IMR-90 (cell line): ENCODE measurements at regions not wholly inside any gene's neighbourhood (a gene's known extent, or its start where the extent isn't known, plus 50 kb on each side); places are given as distances from the start of the nearest gene placed in this dataset.

ENCODE experiments used
- ATAC-seq: fragments of 200-7000 bp; cut with Tn5 transposase; 2 replicates; pipeline ENCODE4 v1.9.1; 2020; ENCODE audit warnings: low read depth, mild to moderate bottlenecking, moderate library complexity
- BruUV-seq: library from RNA; stranded (reverse); fragments of 400-500 nt; replicated peaks from 2 replicates; lab custom pipeline; 2021; lab: Mats Ljungman, UMichigan
- CTCF ChIA-PET: fragments of 300-600 bp; formaldehyde crosslinking; extraction: SDS; loops from one replicate; lab custom pipeline; 2021; ENCODE audit warnings: antibody characterized with exemption; lab: Yijun Ruan, JAX
- POLR2A ChIA-PET: fragments of 300-600 bp; sonication (Branson Sonifier 250); formaldehyde crosslinking; loops from one replicate; lab custom pipeline; 2022; ENCODE audit warnings: antibody characterized with exemption; ENCODE audit not compliant: unreplicated experiment; lab: Charles Lee
- DNase-seq: peaks from one replicate; pipeline ENCODE4 v3.0.0; 2013
- H2AFZ ChIP-seq: replicated peaks from 2 replicates; pipeline ENCODE3; 2013; ENCODE audit warnings: low read length, mild to moderate bottlenecking; ENCODE audit not compliant: poor library complexity
- H2AK5ac ChIP-seq: 2 replicates; pipeline ENCODE4 v1.6.1; 2013; ENCODE audit warnings: low read depth, low read length, inconsistent platforms
- H2AK9ac ChIP-seq: replicated peaks from 2 replicates; pipeline ENCODE3; 2013; ENCODE audit warnings: mild to moderate bottlenecking, low read depth, low read length, moderate library complexity; ENCODE audit not compliant: poor library complexity
- H2BK120ac ChIP-seq: 2 replicates; pipeline ENCODE4 v1.6.1; 2013; ENCODE audit warnings: low read depth, low read length, inconsistent platforms
- H2BK15ac ChIP-seq: 3 replicates; pipeline ENCODE4 v1.6.1; 2013; ENCODE audit warnings: low read depth, low read length, inconsistent platforms
- H2BK20ac ChIP-seq: 2 replicates; pipeline ENCODE4 v1.6.1; 2013; ENCODE audit warnings: low read depth, mild to moderate bottlenecking, inconsistent platforms, low read length, moderate library complexity
- H2BK5ac ChIP-seq: 2 replicates; pipeline ENCODE4 v1.6.1; 2013; ENCODE audit warnings: mild to moderate bottlenecking, low read depth, low read length, inconsistent platforms; ENCODE audit not compliant: poor library complexity, severe bottlenecking
- H3K14ac ChIP-seq: replicated peaks from 2 replicates; pipeline ENCODE4 v1.6.1; 2013; ENCODE audit warnings: low read depth, low read length, inconsistent platforms
- H3K18ac ChIP-seq: 2 replicates; pipeline ENCODE4 v1.6.1; 2013; ENCODE audit warnings: low read depth, low read length, control low read depth
- H3K23ac ChIP-seq: 2 replicates; pipeline ENCODE4 v1.6.1; 2013; ENCODE audit warnings: low read depth, low read length, inconsistent platforms
- H3K27ac ChIP-seq: 2 replicates; pipeline ENCODE4 v1.5.1; 2013; ENCODE audit warnings: mild to moderate bottlenecking, control low read depth, low read length; ENCODE audit not compliant: insufficient read depth
- H3K27me3 ChIP-seq: 2 replicates; pipeline ENCODE4 v1.6.1; 2013; ENCODE audit warnings: low read length; ENCODE audit not compliant: control insufficient read depth, insufficient read depth
- H3K36me3 ChIP-seq: 2 replicates; pipeline ENCODE4 v1.6.1; 2013; ENCODE audit warnings: low read length, mixed read lengths; ENCODE audit not compliant: control insufficient read depth, insufficient read depth
- H3K4ac ChIP-seq: 2 replicates; pipeline ENCODE4 v1.6.1; 2013; ENCODE audit warnings: low read depth, low read length, inconsistent platforms
- H3K4me1 ChIP-seq: 2 replicates; pipeline ENCODE4 v1.6.1; 2013; ENCODE audit warnings: low read length, mixed read lengths; ENCODE audit not compliant: control insufficient read depth, insufficient read depth
- H3K4me2 ChIP-seq: 2 replicates; pipeline ENCODE4 v1.6.1; 2013; ENCODE audit warnings: low read depth, mild to moderate bottlenecking, control low read depth, low read length, moderate library complexity
- H3K4me3 ChIP-seq: 2 replicates; pipeline ENCODE4 v1.5.1; 2013; ENCODE audit warnings: low read depth, mild to moderate bottlenecking, control low read depth, low read length, moderate library complexity; ENCODE audit not compliant: insufficient read depth
- H3K56ac ChIP-seq: 2 replicates; pipeline ENCODE4 v1.6.1; 2013; ENCODE audit warnings: low read length, inconsistent platforms; ENCODE audit not compliant: insufficient read depth; ENCODE audit errors: extremely low read depth
- H3K79me1 ChIP-seq, 2 experiments: 2 replicates each; pipeline ENCODE4 v1.6.1; 2013; ENCODE audit warnings: low read length in 2 of 2, inconsistent platforms in 1 of 2, low read depth in 1 of 2
- H3K9ac ChIP-seq: 2 replicates; pipeline ENCODE4 v1.6.1; 2013; ENCODE audit warnings: low read depth, low read length, control low read depth
- H3K9me1 ChIP-seq: 2 replicates; pipeline ENCODE4 v1.6.1; 2013; ENCODE audit warnings: low read length, inconsistent platforms; ENCODE audit not compliant: insufficient read depth
- H3K9me3 ChIP-seq: 2 replicates; pipeline ENCODE4 v1.6.1; 2013; ENCODE audit warnings: low read length; ENCODE audit not compliant: control insufficient read depth, insufficient read depth
- H4K20me1 ChIP-seq: 2 replicates; pipeline ENCODE4 v1.6.1; 2013; ENCODE audit warnings: low read length, inconsistent platforms; ENCODE audit not compliant: insufficient read depth
- H4K5ac ChIP-seq: 2 replicates; pipeline ENCODE4 v1.6.1; 2013; ENCODE audit warnings: mild to moderate bottlenecking, low read depth, low read length, control low read depth
- H4K8ac ChIP-seq, 2 experiments: 2 replicates each; pipeline ENCODE4 v1.6.1; 2013; ENCODE audit warnings: low read depth in 2 of 2, low read length in 2 of 2, control low read depth in 1 of 2, inconsistent platforms in 1 of 2
- H4K91ac ChIP-seq: 2 replicates; pipeline ENCODE4 v1.6.1; 2013; ENCODE audit warnings: low read depth, low read length, inconsistent platforms; ENCODE audit not compliant: insufficient read depth
- BHLHE40 ChIP-seq: fragments of 150-350 bp; IDR thresholded peaks from 2 replicates; pipeline ENCODE4 v1.6.1; 2016; ENCODE audit warnings: mild to moderate bottlenecking, low read depth, low read length
- CHD1 ChIP-seq: IDR thresholded peaks from 2 replicates; pipeline ENCODE4 v1.6.1; 2012; ENCODE audit warnings: low read depth, low read length, improper control_type of control experiment
- CTCF ChIP-seq: conservative IDR thresholded peaks from 2 replicates; pipeline ENCODE4 v1.5.1; 2012; ENCODE audit warnings: mild to moderate bottlenecking, low read depth, low read length, improper control_type of control experiment
- ELK1 ChIP-seq: fragments of 150-350 bp; IDR thresholded peaks from 2 replicates; pipeline ENCODE4 v1.6.1; 2016; ENCODE audit warnings: low read depth, mild to moderate bottlenecking, low read length, moderate library complexity, borderline replicate concordance
- FOS ChIP-seq: fragments of 150-350 bp; IDR thresholded peaks from 2 replicates; pipeline ENCODE4 v1.6.1; 2016; ENCODE audit warnings: low read depth, low read length
- MXI1 ChIP-seq: IDR thresholded peaks from 2 replicates; pipeline ENCODE4 v1.6.1; 2012; ENCODE audit warnings: low read depth, mild to moderate bottlenecking, low read length, moderate library complexity, borderline replicate concordance
- POLR2A ChIP-seq: IDR thresholded peaks from 2 replicates; pipeline ENCODE4 v1.6.1; 2012; ENCODE audit warnings: mild to moderate bottlenecking, low read depth, low read length
- RAD21 ChIP-seq: IDR thresholded peaks from 2 replicates; pipeline ENCODE4 v1.6.1; 2012; ENCODE audit warnings: low read length, improper control_type of control experiment
- RCOR1 ChIP-seq: IDR thresholded peaks from 2 replicates; pipeline ENCODE4 v1.6.1; 2012; ENCODE audit warnings: mild to moderate bottlenecking, low read length, improper control_type of control experiment; ENCODE audit not compliant: insufficient replicate concordance
- RFX5 ChIP-seq: IDR thresholded peaks from 2 replicates; pipeline ENCODE4 v1.8.0; 2012; ENCODE audit warnings: low read depth, mild to moderate bottlenecking, low read length, moderate library complexity
- SMC3 ChIP-seq: fragments of 150-350 bp; IDR thresholded peaks from 2 replicates; pipeline ENCODE4 v1.6.1; 2016; ENCODE audit warnings: low read depth, mild to moderate bottlenecking, antibody characterized with exemption, low read length, moderate library complexity
- USF2 ChIP-seq: fragments of 150-350 bp; IDR thresholded peaks from 2 replicates; pipeline ENCODE4 v1.6.1; 2017; ENCODE audit warnings: mild to moderate bottlenecking, antibody characterized with exemption, low read length, low read depth
- WGBS, 2 experiments: methylation state at CpG; one replicate each; pipeline versions ENCODE4 v1.1.5 to v1.1.7; 2013; ENCODE audit warnings: missing lambda C conversion rate in 2 of 2; ENCODE audit not compliant: insufficient read length in 1 of 2; ENCODE audit errors: extremely low coverage in 2 of 2; 5-methylcytosine and 5-hydroxymethylcytosine counted together
- dilution Hi-C: fragments of 300-500 bp; cut with HindIII; formaldehyde crosslinking; loops from one replicate; pipeline ENCODE4 v1.14.3; 2018; ENCODE audit warnings: low sequenced_read_pairs; ENCODE audit not compliant: unreplicated experiment
- in situ Hi-C: fragments of 300-500 bp; cut with MboI; formaldehyde crosslinking; loops from 3 replicates; pipeline ENCODE4 v1.14.3; 2019; ENCODE audit warnings: low sequenced_read_pairs, inconsistent platforms, mixed read lengths
- intact Hi-C: fragments of 100-400 bp; cut with micrococcal nuclease; formaldehyde crosslinking; loops from 2 replicates; pipeline ENCODE4 v1.10.0; 2022

- no peak for ATAC-seq
- H4K91ac ChIP-seq = no peak overlapping the region
- in situ Hi-C loops = no loop called here
- no peak overlapping the region for H2BK15ac ChIP-seq
- H3K4me1 ChIP-seq = no peaks in the 10 kb centered on the region
- H3K36me3 ChIP-seq = no peaks in the 10 kb centered on the region
- H3K4me2 ChIP-seq = no peak overlapping the region
- no peak overlapping the region for H2BK20ac ChIP-seq
- H3K23ac ChIP-seq = no peak overlapping the region
- ChIA-PET CTCF (interaction anchor here (0.8 kb wide), 1 partner anchor 44 kb away, joined by 4 read pairs; no protein-coding TSS in a partner anchor), POLR2A (no interaction called here)
- TF ChIP-seq RCOR1 (no peak), SMC3 (no peak), RAD21 (no peak), CTCF (no peak), USF2 (no peak), POLR2A (no peak), CHD1 (no peak), FOS (no peak), RFX5 (no peak), ELK1 (no peak), BHLHE40 (no peak), MXI1 (no peak)
- no peak overlapping the region for H3K4ac ChIP-seq
- H2AFZ ChIP-seq = no peak overlapping the region
- H4K8ac ChIP-seq = no peak overlapping the region
- no peak overlapping the region for H3K27ac ChIP-seq
- no peak overlapping the region for H3K18ac ChIP-seq
- H3K9me1 ChIP-seq = no peaks in the 10 kb centered on the region
- 60% methylated on average over 1 of the region's 3 CpGs; no CpG with 5 or more reads in 1 of the 2 experiments for WGBS, 2 experiments
- no peak overlapping the region for H2AK9ac ChIP-seq
- no peak for DNase-seq
- H2AK5ac ChIP-seq = no peak overlapping the region
- no peaks in the 10 kb centered on the region for H4K20me1 ChIP-seq
- H3K56ac ChIP-seq = no peak overlapping the region
- no peaks in the 10 kb centered on the region for H3K79me1 ChIP-seq
- H3K14ac ChIP-seq = no peak overlapping the region
- H2BK5ac ChIP-seq = no peak overlapping the region
- H3K4me3 ChIP-seq = no peak overlapping the region
- no TSS peak for BruUV-seq
- no peak overlapping the region for H3K9ac ChIP-seq
- intact Hi-C loops = no loop called here
- dilution Hi-C loops = no loop called here
- H3K9me3 ChIP-seq = no peaks in the 10 kb centered on the region
- no peaks in the 10 kb centered on the region for H3K27me3 ChIP-seq
- H2BK120ac ChIP-seq = no peak overlapping the region
- no peak overlapping the region for H4K5ac ChIP-seq
Observed at GRCh38 chr19:30900051-30900450, 449.2 kb downstream of the TSHZ3 start.
